Smooth muscle cell (in vitro differentiated cells): ENCODE measurements at regions not wholly inside any gene's neighbourhood (a gene's known extent, or its start where the extent isn't known, plus 50 kb on each side); places are given as distances from the start of the nearest gene placed in this dataset.

Experiments used
- DNase-seq: peaks from one replicate; lab custom pipeline; 2025; ENCODE audit not compliant: unreplicated experiment; lab: John Stamatoyannopoulos, UW
- H2AFZ ChIP-seq: fragments of 200-600 bp; sonication (generic); 2 replicates; pipeline ENCODE4 v1.6.0; 2016; ENCODE audit warnings: antibody characterized with exemption, low read depth, mild to moderate bottlenecking
- H3F3A ChIP-seq: fragments of 200-600 bp; sonication (generic); 2 replicates; pipeline ENCODE4 v1.6.0; 2017; ENCODE audit warnings: antibody characterized with exemption, low read depth
- H3K27ac ChIP-seq: fragments of 200-600 bp; sonication (generic); 2 replicates; pipeline ENCODE4 v1.5.1; 2016; ENCODE audit warnings: low read depth, mild to moderate bottlenecking
- H3K27me3 ChIP-seq: fragments of 200-600 bp; sonication (generic); 2 replicates; pipeline ENCODE4 v1.6.1; 2016; ENCODE audit warnings: low read depth, mild to moderate bottlenecking
- H3K36me3 ChIP-seq: fragments of 200-600 bp; sonication (generic); 2 replicates; pipeline ENCODE4 v1.5.1; 2016; ENCODE audit warnings: low read depth
- H3K4me1 ChIP-seq: fragments of 200-600 bp; sonication (generic); 2 replicates; pipeline ENCODE4 v1.5.1; 2016; ENCODE audit warnings: low read depth
- H3K4me2 ChIP-seq: fragments of 200-600 bp; sonication (generic); 2 replicates; pipeline ENCODE4 v1.6.0; 2016; ENCODE audit warnings: mild to moderate bottlenecking
- H3K4me3 ChIP-seq: fragments of 200-600 bp; sonication (generic); 2 replicates; pipeline ENCODE4 v1.5.1; 2016; ENCODE audit warnings: mild to moderate bottlenecking
- H3K79me2 ChIP-seq: fragments of 200-600 bp; sonication (generic); 2 replicates; pipeline ENCODE4 v1.6.0; 2016; ENCODE audit warnings: low read depth, mild to moderate bottlenecking
- H3K9ac ChIP-seq: fragments of 200-600 bp; sonication (generic); 2 replicates; pipeline ENCODE4 v1.6.0; 2016; ENCODE audit warnings: low read depth
- H3K9me3 ChIP-seq: fragments of 200-600 bp; sonication (generic); replicated peaks from 2 replicates; pipeline ENCODE4 v1.5.1; 2016; ENCODE audit warnings: low read depth
- H4K20me1 ChIP-seq: fragments of 200-600 bp; sonication (generic); 2 replicates; pipeline ENCODE4 v1.6.0; 2016; ENCODE audit warnings: low read depth
- CTCF ChIP-seq: fragments of 200-600 bp; sonication (generic); IDR thresholded peaks from 2 replicates; pipeline ENCODE4 v1.5.1; 2017; ENCODE audit warnings: borderline replicate concordance, mild to moderate bottlenecking, antibody characterized with exemption; ENCODE audit not compliant: insufficient read depth, poor library complexity, severe bottlenecking
- WGBS: methylation state at CpG from one replicate; pipeline ENCODE4 v1.1.7; 2016; ENCODE audit warnings: low lambda C conversion rate; 5-methylcytosine and 5-hydroxymethylcytosine counted together

- Histone ChIP-seq H3F3A (no peaks in the 10 kb centered on the region), H3K36me3 (no peaks in the 10 kb centered on the region), H3K4me3 (no peak overlapping the region), H3K27me3 (no peaks in the 10 kb centered on the region), H3K27ac (no peak overlapping the region), H2AFZ (peak overlapping the region; percentile 60), H3K9me3 (no peaks in the 10 kb centered on the region), H3K9ac (no peak overlapping the region), H3K4me2 (no peak overlapping the region), H3K79me2 (no peaks in the 10 kb centered on the region), H3K4me1 (peaks cover 9% of the 10 kb centered on the region), H4K20me1 (no peaks in the 10 kb centered on the region)
- TF ChIP-seq CTCF: no peak
- WGBS: 78% methylated on average over 2 of the region's 2 CpGs
- no peak for DNase-seq
Measured at GRCh38 chr6:8705435-8706020, 270.2 kb upstream of the SLC35B3 start.

GRCh38 chr6:8703059-8703458 lies 267.7 kb upstream of the SLC35B3 start:
- Histone ChIP-seq H3K27ac (no peak overlapping the region), H3K79me2 (no peaks in the 10 kb centered on the region), H3K4me2 (no peak overlapping the region), H3K36me3 (no peaks in the 10 kb centered on the region), H3K27me3 (no peaks in the 10 kb centered on the region), H3K9ac (no peak overlapping the region), H2AFZ (no peak overlapping the region), H4K20me1 (no peaks in the 10 kb centered on the region), H3K4me3 (no peak overlapping the region), H3K9me3 (no peaks in the 10 kb centered on the region), H3K4me1 (peaks cover 9% of the 10 kb centered on the region), H3F3A (no peaks in the 10 kb centered on the region)
- WGBS: 96% methylated on average over 1 of the region's 1 CpG
- no peak for TF ChIP-seq CTCF
- DNase-seq: no peak

GRCh38 chr6:8688821-8689220 lies 253.5 kb upstream of the SLC35B3 start:
- no peaks in the 10 kb centered on the region for H3K36me3 ChIP-seq
- no peaks in the 10 kb centered on the region for H3K27me3 ChIP-seq
- H3K4me2 ChIP-seq: no peak overlapping the region
- H3K4me3 ChIP-seq: no peak overlapping the region
- no peak for TF ChIP-seq CTCF
- H3F3A ChIP-seq: no peaks in the 10 kb centered on the region
- DNase-seq: no peak
- H3K79me2 ChIP-seq: no peaks in the 10 kb centered on the region
- 89% methylated on average over 1 of the region's 1 CpG for WGBS
- no peak overlapping the region for H3K9ac ChIP-seq
- H2AFZ ChIP-seq: no peak overlapping the region
- H3K27ac ChIP-seq: no peak overlapping the region
- no peaks in the 10 kb centered on the region for H3K4me1 ChIP-seq
- H3K9me3 ChIP-seq: no peaks in the 10 kb centered on the region
- no peaks in the 10 kb centered on the region for H4K20me1 ChIP-seq

- Histone ChIP-seq H3K27ac (no peak overlapping the region), H3F3A (no peaks in the 10 kb centered on the region), H3K9ac (no peak overlapping the region), H3K4me2 (no peak overlapping the region), H3K36me3 (no peaks in the 10 kb centered on the region), H2AFZ (no peak overlapping the region), H3K9me3 (no peaks in the 10 kb centered on the region), H4K20me1 (no peaks in the 10 kb centered on the region), H3K4me3 (no peak overlapping the region), H3K4me1 (no peaks in the 10 kb centered on the region), H3K27me3 (no peaks in the 10 kb centered on the region), H3K79me2 (no peaks in the 10 kb centered on the region)
- 92% methylated on average over 3 of the region's 3 CpGs for WGBS
- no peak for TF ChIP-seq CTCF
- no peak for DNase-seq
Measured at GRCh38 chr6:8686077-8686476, 250.7 kb upstream of the SLC35B3 start.
